ENCODE measurements at regions not wholly inside any gene's neighbourhood (a gene's known extent, or its start where the extent isn't known, plus 50 kb on each side); places are given as distances from the start of the nearest gene placed in this dataset.

DNA sequence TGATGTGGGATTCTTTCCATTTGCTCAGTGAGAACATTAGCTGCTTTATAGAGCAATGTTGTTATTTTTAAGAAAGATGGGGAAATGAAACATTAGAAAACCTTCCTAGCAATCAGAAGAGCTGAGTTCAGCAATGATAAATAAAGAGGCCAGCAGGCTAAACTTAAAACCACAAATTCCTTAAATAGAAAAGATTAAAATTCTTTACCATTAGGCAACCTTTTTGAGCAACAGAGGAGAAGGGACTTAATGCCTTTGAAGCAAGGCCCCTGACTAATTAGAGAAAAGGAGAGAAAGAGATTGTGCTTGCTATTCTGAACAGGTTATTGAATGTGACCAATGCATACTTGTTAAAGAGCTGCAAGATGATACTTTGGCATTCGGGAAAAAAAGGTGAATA lies 160.8 kb upstream of the LMO3 start:
- peaks cover 4% of the 10 kb centered on the region for H3K9me3 Mint-ChIP-seq (ENCODE audit: insufficient read depth)
- no peaks in the 10 kb centered on the region for H3K27me3 Mint-ChIP-seq
- no peak overlapping the region for H3K27ac Mint-ChIP-seq
- H3K27me3 ChIP-seq (replicated peaks in 1 of 4; ENCODE audit: control extremely low read depth in 1 of 4, control insufficient read depth in 3 of 4, insufficient read depth in 4 of 4, low read length in 3 of 4): no peaks in the 10 kb centered on the region
- H3K4me2 ChIP-seq (replicated peaks; ENCODE audit: low read depth, low read length, poor library complexity, severe bottlenecking): no peak overlapping the region
- H3K4me1 ChIP-seq (ENCODE audit: control insufficient read depth in 2 of 2, insufficient read depth in 2 of 2, low read length in 2 of 2): no peaks in the 10 kb centered on the region
- no peak overlapping the region for H3K4me3 ChIP-seq (ENCODE audit: control extremely low read depth in 1 of 5, extremely low read depth in 1 of 5, insufficient read depth in 1 of 5, low read depth in 2 of 5, low read length in 4 of 5)
- no peak overlapping the region for H3K27ac ChIP-seq (ENCODE audit: low read length in 2 of 2)
- H3K9me3 ChIP-seq (ENCODE audit: control extremely low read depth in 1 of 3, control insufficient read depth in 2 of 3, insufficient read depth in 1 of 3, low read length in 2 of 3): no peaks in the 10 kb centered on the region
- H3K9ac ChIP-seq (ENCODE audit: low read length): no peak overlapping the region
- DNase-seq (no peak), ATAC-seq (ENCODE audit: low read depth) (no peak)
- WGBS (ENCODE audit: insufficient coverage): no CpG with 5 or more reads among the region's 1 CpG
- ChIA-PET POLR2A (no interaction called here), CTCF (no interaction called here)
- TF ChIP-seq, protein P1, sequence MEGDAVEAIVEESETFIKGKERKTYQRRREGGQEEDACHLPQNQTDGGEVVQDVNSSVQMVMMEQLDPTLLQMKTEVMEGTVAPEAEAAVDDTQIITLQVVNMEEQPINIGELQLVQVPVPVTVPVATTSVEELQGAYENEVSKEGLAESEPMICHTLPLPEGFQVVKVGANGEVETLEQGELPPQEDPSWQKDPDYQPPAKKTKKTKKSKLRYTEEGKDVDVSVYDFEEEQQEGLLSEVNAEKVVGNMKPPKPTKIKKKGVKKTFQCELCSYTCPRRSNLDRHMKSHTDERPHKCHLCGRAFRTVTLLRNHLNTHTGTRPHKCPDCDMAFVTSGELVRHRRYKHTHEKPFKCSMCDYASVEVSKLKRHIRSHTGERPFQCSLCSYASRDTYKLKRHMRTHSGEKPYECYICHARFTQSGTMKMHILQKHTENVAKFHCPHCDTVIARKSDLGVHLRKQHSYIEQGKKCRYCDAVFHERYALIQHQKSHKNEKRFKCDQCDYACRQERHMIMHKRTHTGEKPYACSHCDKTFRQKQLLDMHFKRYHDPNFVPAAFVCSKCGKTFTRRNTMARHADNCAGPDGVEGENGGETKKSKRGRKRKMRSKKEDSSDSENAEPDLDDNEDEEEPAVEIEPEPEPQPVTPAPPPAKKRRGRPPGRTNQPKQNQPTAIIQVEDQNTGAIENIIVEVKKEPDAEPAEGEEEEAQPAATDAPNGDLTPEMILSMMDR (IDR thresholded peaks at IDR 0.05): no peak
- no peak for TF ChIP-seq EZH2 (IDR thresholded peaks at IDR 0.05; ENCODE audit: borderline replicate concordance, insufficient read depth, low read depth, low read length, poor library complexity, severe bottlenecking)
- no peaks in the 10 kb centered on the region for H3K79me2 ChIP-seq (ENCODE audit: control insufficient read depth, insufficient read depth, low read length)
- no peaks in the 10 kb centered on the region for H3K4me1 Mint-ChIP-seq
- intact Hi-C loops (cut with micrococcal nuclease): no loop called here
- no peaks in the 10 kb centered on the region for H4K20me1 ChIP-seq (ENCODE audit: control insufficient read depth, insufficient read depth, low read length, poor library complexity, severe bottlenecking)
- no peak overlapping the region for H3K4me3 Mint-ChIP-seq
- no peaks in the 10 kb centered on the region for H3K36me3 ChIP-seq (replicated peaks in 1 of 2; ENCODE audit: control extremely low read depth in 1 of 2, control insufficient read depth in 1 of 2, extremely low read depth in 1 of 2, insufficient read depth in 2 of 2, low read length in 1 of 2)
- H2AFZ ChIP-seq (ENCODE audit: insufficient read depth, low read depth, low read length, poor library complexity, severe bottlenecking): no peak overlapping the region

GRCh38 chr12:16763901-16764300 lies 157.9 kb upstream of the LMO3 start:
- Histone ChIP-seq H3K27ac (ENCODE audit: low read length in 2 of 2) (no peak overlapping the region), H3K36me3 (replicated peaks in 1 of 2; ENCODE audit: control extremely low read depth in 1 of 2, control insufficient read depth in 1 of 2, extremely low read depth in 1 of 2, insufficient read depth in 2 of 2, low read length in 1 of 2) (no peaks in the 10 kb centered on the region), H4K20me1 (ENCODE audit: control insufficient read depth, insufficient read depth, low read length, poor library complexity, severe bottlenecking) (no peaks in the 10 kb centered on the region), H3K4me1 (ENCODE audit: control insufficient read depth in 2 of 2, insufficient read depth in 2 of 2, low read length in 2 of 2) (no peaks in the 10 kb centered on the region), H3K9ac (ENCODE audit: low read length) (no peak overlapping the region), H3K9me3 (ENCODE audit: control extremely low read depth in 1 of 3, control insufficient read depth in 2 of 3, insufficient read depth in 1 of 3, low read length in 2 of 3) (no peaks in the 10 kb centered on the region), H3K79me2 (ENCODE audit: control insufficient read depth, insufficient read depth, low read length) (no peaks in the 10 kb centered on the region), H3K4me3 (ENCODE audit: control extremely low read depth in 1 of 5, extremely low read depth in 1 of 5, insufficient read depth in 1 of 5, low read depth in 2 of 5, low read length in 4 of 5) (no peak overlapping the region), H2AFZ (ENCODE audit: insufficient read depth, low read depth, low read length, poor library complexity, severe bottlenecking) (no peak overlapping the region), H3K27me3 (replicated peaks in 1 of 4; ENCODE audit: control extremely low read depth in 1 of 4, control insufficient read depth in 3 of 4, insufficient read depth in 4 of 4, low read length in 3 of 4) (no peaks in the 10 kb centered on the region), H3K4me2 (replicated peaks; ENCODE audit: low read depth, low read length, poor library complexity, severe bottlenecking) (no peak overlapping the region)
- Mint-ChIP-seq H3K27ac (no peak overlapping the region), H3K4me3 (no peak overlapping the region), H3K4me1 (no peaks in the 10 kb centered on the region), H3K27me3 (no peaks in the 10 kb centered on the region), H3K9me3 (ENCODE audit: insufficient read depth) (peaks cover 2% of the 10 kb centered on the region)
- ChIA-PET CTCF (no interaction called here), POLR2A (no interaction called here)
- DNase-seq: no peak
- intact Hi-C loops (cut with micrococcal nuclease): no loop called here
- TF ChIP-seq, protein P1 (IDR thresholded peaks at IDR 0.05): no peak
- TF ChIP-seq EZH2 (IDR thresholded peaks at IDR 0.05; ENCODE audit: borderline replicate concordance, insufficient read depth, low read depth, low read length, poor library complexity, severe bottlenecking): no peak
- no peak for ATAC-seq (ENCODE audit: low read depth)

Data from B cell (primary cell).